Neural progenitor cell (in vitro differentiated cells): ENCODE measurements at regions not wholly inside any gene's neighbourhood (a gene's known extent, or its start where the extent isn't known, plus 50 kb on each side); places are given as distances from the start of the nearest gene placed in this dataset.

Experiments used
- CTCF ChIP-seq: fragments of 200-600 bp; sonication (generic); IDR thresholded peaks from 2 replicates; pipeline ENCODE4 v1.5.1; 2017; ENCODE audit warnings: antibody characterized with exemption, mild to moderate bottlenecking
- EZH2 ChIP-seq: fragments of 200-600 bp; sonication (generic); IDR thresholded peaks from 2 replicates; pipeline ENCODE4 v1.6.1; 2017; ENCODE audit warnings: antibody characterized with exemption, mild to moderate bottlenecking, moderate library complexity
- EZH2phosphoT487 ChIP-seq: fragments of 200-600 bp; sonication (generic); IDR thresholded peaks from 2 replicates; pipeline ENCODE4 v1.6.1; 2017; ENCODE audit warnings: antibody characterized with exemption

- no peak for TF ChIP-seq CTCF
- no peak for TF ChIP-seq EZH2
- TF ChIP-seq EZH2phosphoT487: no peak
These were observed 331.3 kb downstream of the UQCRFS1 start for GRCh38 chr19:28881616-28882015.
